ENCODE measurements at regions not wholly inside any gene's neighbourhood (a gene's known extent, or its start where the extent isn't known, plus 50 kb on each side); places are given as distances from the start of the nearest gene placed in this dataset.
"Not testable (repeated sequence)": the region's sequence is repeated elsewhere in the genome, so short reads cannot be mapped to it uniquely, and the experiment has no call there.

GRCh38 chr9:19931098-19931890, 142.5 kb upstream of the SLC24A2 start:
- DNase-seq, result no peak

GRCh38 chr9:19927560-19927959, 138.7 kb upstream of the SLC24A2 start:
- no peak for DNase-seq

GRCh38 chr9:19926774-19927173, 137.9 kb upstream of the SLC24A2 start:
- no peak for DNase-seq

- peak; percentile 76 for DNase-seq
Measured at GRCh38 chr9:19925674-19926503, 137.1 kb upstream of the SLC24A2 start.

GRCh38 chr9:19924080-19924479, 135.2 kb upstream of the SLC24A2 start:
- no peak for DNase-seq

- DNase-seq, result no peak
Measured at GRCh38 chr9:19922476-19923118, 133.8 kb upstream of the SLC24A2 start.

- no peak for DNase-seq
Measured at GRCh38 chr9:19920401-19920800, 131.6 kb upstream of the SLC24A2 start.

GRCh38 chr9:19918630-19919029, 129.8 kb upstream of the SLC24A2 start:
- DNase-seq, result no peak

- DNase-seq, result no peak
Measured at GRCh38 chr9:19914044-19914443, 125.2 kb upstream of the SLC24A2 start.

- DNase-seq, result no peak
Measured at GRCh38 chr9:19913151-19913550, 124.3 kb upstream of the SLC24A2 start.

GRCh38 chr9:19903076-19903475, 114.2 kb upstream of the SLC24A2 start:
- DNase-seq, result no peak

GRCh38 chr9:19901586-19901985, 112.7 kb upstream of the SLC24A2 start:
- no peak for DNase-seq

GRCh38 chr9:19896161-19896560, 107.3 kb upstream of the SLC24A2 start:
- no peak for DNase-seq

- DNase-seq, result not testable (repeated sequence)
Measured at GRCh38 chr9:19895578-19895977, 106.7 kb upstream of the SLC24A2 start.

GRCh38 chr9:19895006-19895405, 106.2 kb upstream of the SLC24A2 start:
- DNase-seq, result no peak

- no peak for DNase-seq
Measured at GRCh38 chr9:19885608-19886007, 96.8 kb upstream of the SLC24A2 start.

GRCh38 chr9:19879062-19879461, 90.2 kb upstream of the SLC24A2 start:
- no peak for DNase-seq

GRCh38 chr9:19876569-19877316, 87.9 kb upstream of the SLC24A2 start:
- no peak for DNase-seq

- no peak for DNase-seq
Measured at GRCh38 chr9:19875291-19875920, 86.6 kb upstream of the SLC24A2 start.

- not testable (repeated sequence) for DNase-seq
Measured at GRCh38 chr9:19873188-19873587, 84.4 kb upstream of the SLC24A2 start.

- DNase-seq, result no peak
Measured at GRCh38 chr9:19870988-19871387, 82.2 kb upstream of the SLC24A2 start.

- no peak for DNase-seq
Measured at GRCh38 chr9:19840953-19841352, 52.1 kb upstream of the SLC24A2 start.

Data from activated CD8-positive, alpha-beta memory T cell treated with anti-CD3 and anti-CD28 coated beads, Interleukin-2, amount 50 U/mL, for 4 hours (primary cell).